Kidney epithelial cell (primary cell): ENCODE measurements at regions not wholly inside any gene's neighbourhood (a gene's known extent, or its start where the extent isn't known, plus 50 kb on each side); places are given as distances from the start of the nearest gene placed in this dataset.

Experiments used
- DNase-seq: peaks from one replicate; pipeline ENCODE4 v3.0.0-alpha.2; 2010; ENCODE audit warnings: low read depth
- H3K27me3 ChIP-seq: 2 replicates; pipeline ENCODE4 v1.6.0; 2011; ENCODE audit warnings: low read length; ENCODE audit not compliant: control insufficient read depth, insufficient read depth
- H3K36me3 ChIP-seq: 2 replicates; pipeline ENCODE4 v1.5.1; 2011; ENCODE audit warnings: low read length; ENCODE audit not compliant: control insufficient read depth, insufficient read depth
- H3K4me3 ChIP-seq: 2 replicates; pipeline ENCODE4 v1.5.1; 2011; ENCODE audit warnings: low read depth, mild to moderate bottlenecking, control low read depth, low read length
- CTCF ChIP-seq: IDR thresholded peaks from 2 replicates; pipeline ENCODE4 v1.5.1; 2011; ENCODE audit warnings: mild to moderate bottlenecking, moderate library complexity, low read length, control low read depth, inconsistent platforms; ENCODE audit not compliant: insufficient read depth, poor library complexity, severe bottlenecking

GRCh38 chr4:180993244-180993836 is 1249.9 kb upstream of the TENM3 start:
- Histone ChIP-seq H3K4me3 (no peak overlapping the region), H3K27me3 (no peaks in the 10 kb centered on the region), H3K36me3 (no peaks in the 10 kb centered on the region)
- TF ChIP-seq CTCF: no peak
- no peak for DNase-seq

DNA sequence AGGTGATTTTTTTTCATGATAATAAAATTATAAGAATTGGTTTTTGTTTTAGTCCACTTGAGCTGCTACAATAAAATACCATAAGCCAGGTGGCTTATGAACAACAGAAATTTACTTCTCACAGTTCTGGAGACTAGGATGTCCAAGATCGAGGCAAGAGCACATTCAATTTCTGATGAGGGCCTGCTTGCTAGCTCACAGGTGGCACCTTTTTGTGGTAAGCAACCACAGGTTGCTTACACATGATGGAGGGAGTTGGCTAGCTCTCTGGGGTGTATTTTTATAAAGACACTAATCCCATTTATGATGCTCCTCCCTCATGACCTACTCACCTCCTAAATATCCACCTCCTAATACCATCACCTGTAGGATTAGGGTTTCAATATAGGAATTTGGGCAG is 1248.5 kb upstream of the TENM3 start:
- no peak for DNase-seq
- H3K36me3 ChIP-seq: no peaks in the 10 kb centered on the region
- no peaks in the 10 kb centered on the region for H3K27me3 ChIP-seq
- TF ChIP-seq CTCF: no peak
- H3K4me3 ChIP-seq: no peak overlapping the region

DNA sequence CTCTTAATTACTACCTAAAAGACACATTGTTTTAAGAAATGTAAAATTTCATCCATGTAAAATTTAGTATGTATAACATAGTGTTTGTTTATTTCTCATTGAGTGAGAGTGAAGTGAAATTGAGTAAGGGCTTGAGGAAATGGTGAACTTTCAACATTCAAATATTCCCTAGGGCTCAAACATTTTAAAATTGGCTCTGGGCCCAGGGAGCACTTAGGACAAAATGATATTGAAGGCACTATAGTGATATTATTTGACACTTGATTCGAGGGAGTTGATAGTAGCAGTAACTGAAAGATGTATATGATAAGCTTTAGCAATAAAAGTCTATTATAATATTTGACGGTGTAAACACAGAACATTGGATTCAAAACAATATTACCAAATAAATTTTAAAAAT is 1244.0 kb upstream of the TENM3 start:
- H3K4me3 ChIP-seq: no peak overlapping the region
- no peaks in the 10 kb centered on the region for H3K36me3 ChIP-seq
- no peaks in the 10 kb centered on the region for H3K27me3 ChIP-seq
- no peak for DNase-seq
- TF ChIP-seq CTCF: no peak

DNA sequence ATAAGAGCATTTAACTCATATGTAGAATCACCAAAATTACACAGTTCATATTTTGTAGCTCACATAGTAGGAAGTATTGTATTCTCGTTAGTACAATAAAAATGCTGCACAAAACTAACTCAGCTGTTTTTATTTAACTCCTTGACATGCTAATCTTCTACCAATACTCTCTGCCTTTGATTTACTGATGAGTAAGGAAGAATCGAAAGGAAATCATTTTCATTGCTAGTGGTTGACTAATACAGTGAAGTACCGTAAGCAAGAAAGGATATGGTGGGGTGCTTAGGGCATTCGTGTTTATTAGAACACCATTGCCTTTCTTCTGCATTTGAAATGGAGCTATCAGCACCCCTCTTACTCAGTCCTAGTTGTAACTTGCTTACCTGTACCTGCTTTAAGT is 1239.1 kb upstream of the TENM3 start:
- Histone ChIP-seq H3K27me3 (no peaks in the 10 kb centered on the region), H3K36me3 (no peaks in the 10 kb centered on the region), H3K4me3 (no peak overlapping the region)
- TF ChIP-seq CTCF: no peak
- DNase-seq: no peak

GRCh38 chr4:181006499-181007260 is 1236.5 kb upstream of the TENM3 start:
- H3K4me3 ChIP-seq: no peak overlapping the region
- H3K27me3 ChIP-seq: no peaks in the 10 kb centered on the region
- DNase-seq: no peak
- H3K36me3 ChIP-seq: no peaks in the 10 kb centered on the region
- no peak for TF ChIP-seq CTCF

- no peaks in the 10 kb centered on the region for H3K36me3 ChIP-seq
- no peak for DNase-seq
- no peak for TF ChIP-seq CTCF
- no peaks in the 10 kb centered on the region for H3K27me3 ChIP-seq
- no peak overlapping the region for H3K4me3 ChIP-seq
Measured at GRCh38 chr4:181007751-181008150, 1235.5 kb upstream of the TENM3 start.
